CD14-positive monocyte (primary cell): ENCODE measurements at regions not wholly inside any gene's neighbourhood (a gene's known extent, or its start where the extent isn't known, plus 50 kb on each side); places are given as distances from the start of the nearest gene placed in this dataset.

Experiments used
- DNase-seq, 3 donors: peaks; one replicate each; pipeline ENCODE4 v3.0.0-alpha.2; 2011 to 2022
- H2AFZ ChIP-seq: 2 replicates; pipeline ENCODE4 v1.6.0; 2012; ENCODE audit warnings: mild to moderate bottlenecking, low read depth, low read length, inconsistent platforms; ENCODE audit not compliant: insufficient read depth, poor library complexity, severe bottlenecking
- H3K27ac ChIP-seq, 2 donors: 1 replicate in 1 of 2; 2 replicates in 1 of 2; pipeline ENCODE4 v1.5.1; 2012 to 2013; ENCODE audit warnings: low read length in 2 of 2, control low read depth in 1 of 2, inconsistent platforms in 1 of 2, low read depth in 1 of 2, mild to moderate bottlenecking in 1 of 2
- H3K27me3 ChIP-seq, 2 donors: one replicate each; pipeline versions ENCODE4 v1.6.0 to v1.6.1; 2011 to 2013; ENCODE audit warnings: low read length in 2 of 2; ENCODE audit not compliant: control insufficient read depth in 2 of 2, insufficient read depth in 2 of 2
- H3K36me3 ChIP-seq, 2 donors: replicated peaks in 1 of 2; 1 replicate in 1 of 2; 2 replicates in 1 of 2; pipeline versions ENCODE4 v1.5.1 to v1.6.1; 2012 to 2013; ENCODE audit warnings: low read length in 2 of 2, control low read depth in 1 of 2, inconsistent platforms in 1 of 2, mild to moderate bottlenecking in 1 of 2; ENCODE audit not compliant: insufficient read depth in 2 of 2, control insufficient read depth in 1 of 2
- H3K4me1 ChIP-seq, 2 donors: 1 replicate in 1 of 2; 2 replicates in 1 of 2; pipeline versions ENCODE4 v1.5.1 to v1.6.1; 2012 to 2013; ENCODE audit warnings: low read length in 2 of 2, control low read depth in 1 of 2, inconsistent platforms in 1 of 2, mild to moderate bottlenecking in 1 of 2, moderate library complexity in 1 of 2; ENCODE audit not compliant: insufficient read depth in 2 of 2, control insufficient read depth in 1 of 2
- H3K4me2 ChIP-seq: replicated peaks from 2 replicates; pipeline ENCODE3; 2012; ENCODE audit warnings: low read length, moderate library complexity, mild to moderate bottlenecking; ENCODE audit not compliant: poor library complexity, severe bottlenecking; ENCODE audit errors: extremely low read depth
- H3K4me3 ChIP-seq, 3 experiments: fragments of 200-600 bp in 1 of 3; sonication (generic) in 1 of 3; replicated peaks in 1 of 3; 1 replicate in 2 of 3; 2 replicates in 1 of 3; pipeline ENCODE4 v1.5.1; 2011 to 2013; ENCODE audit warnings: low read length in 3 of 3, mild to moderate bottlenecking in 3 of 3, control low read depth in 2 of 3, low read depth in 2 of 3, inconsistent platforms in 1 of 3, moderate library complexity in 1 of 3
- H3K79me2 ChIP-seq: 2 replicates; pipeline ENCODE4 v1.6.0; 2012; ENCODE audit warnings: mild to moderate bottlenecking, control low read depth, inconsistent platforms, low read length, moderate library complexity; ENCODE audit not compliant: insufficient read depth
- H3K9ac ChIP-seq: 2 replicates; pipeline ENCODE4 v1.6.0; 2017; ENCODE audit warnings: low read length, mild to moderate bottlenecking; ENCODE audit not compliant: insufficient read depth, poor library complexity, severe bottlenecking
- H3K9me3 ChIP-seq, 2 donors: replicated peaks in 1 of 2; 1 replicate in 1 of 2; 2 replicates in 1 of 2; pipeline versions ENCODE4 v1.5.1 to v1.6.1; 2012 to 2013; ENCODE audit warnings: low read length in 2 of 2, control low read depth in 1 of 2; ENCODE audit not compliant: control insufficient read depth in 1 of 2, insufficient read depth in 1 of 2
- H4K20me1 ChIP-seq: 2 replicates; pipeline ENCODE4 v1.6.0; 2012; ENCODE audit warnings: mild to moderate bottlenecking, low read length, control low read depth, moderate library complexity; ENCODE audit not compliant: insufficient read depth
- H3K27ac Mint-ChIP-seq, 7 donors: one replicate each; pipeline ENCODE4 v1.8.0; 2020; ENCODE audit warnings: mild to moderate bottlenecking in 7 of 7, mixed read lengths in 7 of 7, moderate library complexity in 6 of 7, inconsistent platforms in 2 of 7
- H3K27me3 Mint-ChIP-seq, 3 donors: one replicate each; pipeline ENCODE4 v1.8.0; 2021 to 2022; ENCODE audit warnings: low read depth in 3 of 3, mild to moderate bottlenecking in 3 of 3, mixed read lengths in 3 of 3, moderate library complexity in 3 of 3, inconsistent platforms in 1 of 3
- H3K36me3 Mint-ChIP-seq, 2 donors: one replicate each; pipeline ENCODE4 v1.8.0; 2020; ENCODE audit warnings: mixed read lengths in 2 of 2, inconsistent platforms in 1 of 2, mild to moderate bottlenecking in 1 of 2
- H3K4me1 Mint-ChIP-seq: one replicate; pipeline ENCODE4 v1.8.0; 2020; ENCODE audit warnings: mild to moderate bottlenecking, mixed read lengths
- H3K4me3 Mint-ChIP-seq, 2 donors: one replicate each; pipeline ENCODE4 v1.8.0; 2020; ENCODE audit warnings: mild to moderate bottlenecking in 2 of 2, mixed read lengths in 2 of 2, moderate library complexity in 1 of 2
- H3K9me3 Mint-ChIP-seq, 7 donors: one replicate each; pipeline ENCODE4 v1.8.0; 2020 to 2022; ENCODE audit warnings: mixed read lengths in 7 of 7, mild to moderate bottlenecking in 6 of 7, moderate library complexity in 6 of 7, inconsistent platforms in 2 of 7
- WGBS: methylation state at CpG from one replicate; pipeline ENCODE4 v1.1.5; 2013; ENCODE audit warnings: missing lambda C conversion rate; ENCODE audit not compliant: insufficient coverage; 5-methylcytosine and 5-hydroxymethylcytosine counted together
- intact Hi-C, 2 donors: fragments of 100-400 bp; cut with micrococcal nuclease; formaldehyde crosslinking; loops; one replicate each; pipeline versions ENCODE4 v1.15.0 to v1.15.1; 2023
- TF ChIP-seq, protein P1 (sequence below): fragments of 200-600 bp; IDR thresholded peaks from one replicate; pipeline ENCODE4 v1.8.0; 2022; ENCODE audit warnings: antibody characterized with exemption, mild to moderate bottlenecking

DNA sequence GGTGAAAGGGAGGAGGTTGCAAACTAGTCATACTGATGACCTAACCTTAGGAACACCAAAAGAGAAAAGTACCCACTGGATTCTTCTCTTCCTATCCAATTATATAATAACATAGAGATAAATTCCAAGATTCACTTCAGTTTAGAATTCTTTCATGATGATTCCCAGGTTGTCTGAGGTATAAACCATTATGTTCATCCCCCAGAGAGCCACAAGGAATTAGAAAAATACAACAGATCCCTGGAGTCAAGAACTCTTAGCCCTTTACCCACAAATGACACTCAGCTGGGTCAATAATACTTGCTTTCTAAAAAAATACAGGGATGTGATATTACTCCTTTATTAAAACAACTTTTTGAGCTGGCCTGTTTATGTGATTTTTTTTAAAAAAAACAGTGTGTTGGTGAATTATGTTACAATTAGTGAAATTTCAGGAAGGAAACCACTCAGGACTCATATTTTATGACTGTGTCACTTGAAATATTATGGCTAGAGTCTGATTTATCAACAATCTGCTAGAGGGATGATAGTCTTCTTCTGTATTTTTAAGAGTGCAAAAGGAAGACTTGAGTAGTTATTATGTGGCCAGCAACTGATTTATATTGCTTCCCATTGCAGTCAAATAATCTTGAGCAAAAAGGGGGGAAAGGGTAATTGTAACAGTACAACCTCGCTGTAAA lies 338.2 kb downstream of the NFIB start:
- H3K4me1 Mint-ChIP-seq, result no peaks in the 10 kb centered on the region

DNA sequence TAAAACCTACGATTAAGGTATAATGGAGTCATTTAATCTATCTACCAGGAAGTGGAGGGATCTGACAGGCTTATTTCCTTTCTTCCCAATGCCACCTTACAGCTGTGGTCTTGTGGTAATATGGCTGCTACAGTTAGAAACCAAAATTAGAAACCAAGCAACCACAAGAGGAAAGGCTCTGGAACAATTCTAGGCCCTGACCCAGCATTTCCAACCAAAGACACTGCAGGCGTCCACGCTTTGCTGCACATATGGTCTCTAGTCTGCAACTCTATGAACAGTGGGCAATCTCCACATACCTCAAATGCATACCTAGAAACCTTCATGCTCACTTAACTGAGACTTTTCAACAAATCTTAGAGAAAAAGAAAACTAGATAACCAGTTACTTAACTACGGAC lies 339.1 kb downstream of the NFIB start:
- H3K4me1 Mint-ChIP-seq, result no peaks in the 10 kb centered on the region
- Histone ChIP-seq H3K9me3 (no peaks in the 10 kb centered on the region), H3K4me1 (no peaks in the 10 kb centered on the region), H3K36me3 (no peaks in the 10 kb centered on the region), H3K27me3 (no peaks in the 10 kb centered on the region), H2AFZ (no peak overlapping the region), H3K4me2 (no peak overlapping the region), H3K79me2 (no peaks in the 10 kb centered on the region), H3K4me3 (no peak overlapping the region), H3K9ac (no peak overlapping the region), H3K27ac (no peak overlapping the region), H4K20me1 (no peaks in the 10 kb centered on the region)
- intact Hi-C loops, result no loop called here
- peaks cover 0 to 1% (median 1%) of the 10 kb centered on the region in 3 donors for H3K27me3 Mint-ChIP-seq
- peaks cover 0 to 11% (median 2%) of the 10 kb centered on the region in 7 donors for H3K9me3 Mint-ChIP-seq
- no peaks in the 10 kb centered on the region for H3K36me3 Mint-ChIP-seq
- WGBS, result 0% methylated on average over 2 of the region's 4 CpGs
- TF ChIP-seq, protein P1, sequence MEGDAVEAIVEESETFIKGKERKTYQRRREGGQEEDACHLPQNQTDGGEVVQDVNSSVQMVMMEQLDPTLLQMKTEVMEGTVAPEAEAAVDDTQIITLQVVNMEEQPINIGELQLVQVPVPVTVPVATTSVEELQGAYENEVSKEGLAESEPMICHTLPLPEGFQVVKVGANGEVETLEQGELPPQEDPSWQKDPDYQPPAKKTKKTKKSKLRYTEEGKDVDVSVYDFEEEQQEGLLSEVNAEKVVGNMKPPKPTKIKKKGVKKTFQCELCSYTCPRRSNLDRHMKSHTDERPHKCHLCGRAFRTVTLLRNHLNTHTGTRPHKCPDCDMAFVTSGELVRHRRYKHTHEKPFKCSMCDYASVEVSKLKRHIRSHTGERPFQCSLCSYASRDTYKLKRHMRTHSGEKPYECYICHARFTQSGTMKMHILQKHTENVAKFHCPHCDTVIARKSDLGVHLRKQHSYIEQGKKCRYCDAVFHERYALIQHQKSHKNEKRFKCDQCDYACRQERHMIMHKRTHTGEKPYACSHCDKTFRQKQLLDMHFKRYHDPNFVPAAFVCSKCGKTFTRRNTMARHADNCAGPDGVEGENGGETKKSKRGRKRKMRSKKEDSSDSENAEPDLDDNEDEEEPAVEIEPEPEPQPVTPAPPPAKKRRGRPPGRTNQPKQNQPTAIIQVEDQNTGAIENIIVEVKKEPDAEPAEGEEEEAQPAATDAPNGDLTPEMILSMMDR, result no peak
- DNase-seq, result no peak
- no peak overlapping the region for H3K27ac Mint-ChIP-seq
- H3K4me3 Mint-ChIP-seq, result no peak overlapping the region

More for the DNA sequence above, 338.2 kb downstream of the NFIB start:
- Histone ChIP-seq H2AFZ (no peak overlapping the region), H3K4me3 (no peak overlapping the region), H3K9me3 (no peaks in the 10 kb centered on the region), H4K20me1 (no peaks in the 10 kb centered on the region), H3K4me2 (no peak overlapping the region), H3K4me1 (no peaks in the 10 kb centered on the region), H3K79me2 (no peaks in the 10 kb centered on the region), H3K9ac (no peak overlapping the region), H3K27me3 (no peaks in the 10 kb centered on the region), H3K27ac (no peak overlapping the region), H3K36me3 (no peaks in the 10 kb centered on the region)
- peaks cover 0 to 11% (median 2%) of the 10 kb centered on the region in 7 donors for H3K9me3 Mint-ChIP-seq
- H3K36me3 Mint-ChIP-seq, result no peaks in the 10 kb centered on the region
- no CpG with 5 or more reads among the region's 1 CpG for WGBS
- no peak overlapping the region for H3K27ac Mint-ChIP-seq
- TF ChIP-seq, protein P1, result no peak
- intact Hi-C loops, result no loop called here
- no peak overlapping the region for H3K4me3 Mint-ChIP-seq
- peaks cover 0 to 1% (median 1%) of the 10 kb centered on the region in 3 donors for H3K27me3 Mint-ChIP-seq
- DNase-seq, result no peak
